Ascending aorta (tissue), 2 donors: ENCODE measurements at regions not wholly inside any gene's neighbourhood (a gene's known extent, or its start where the extent isn't known, plus 50 kb on each side); places are given as distances from the start of the nearest gene placed in this dataset.
A peak's percentile ranks its signal among the peaks of the same experiment; 100 is the strongest.

Experiments used
- DNase-seq, 2 donors: peaks; one replicate each; pipeline ENCODE4 v3.0.0-alpha.2; 2019; ENCODE audit warnings: low spot score in 2 of 2
- H3K27ac ChIP-seq, 2 donors: fragments of 200-600 bp; sonication (generic); one replicate each; pipeline ENCODE4 v1.5.1; 2016 to 2017; ENCODE audit warnings: mild to moderate bottlenecking in 1 of 2
- H3K27me3 ChIP-seq: fragments of 200-600 bp; sonication (generic); one replicate; pipeline ENCODE4 v1.5.1; 2017
- H3K36me3 ChIP-seq, 2 donors: fragments of 200-600 bp; sonication (generic); one replicate each; pipeline ENCODE4 v1.5.1; 2016
- H3K4me1 ChIP-seq, 2 donors: fragments of 200-600 bp; sonication (generic); one replicate each; pipeline ENCODE4 v1.5.1; 2016 to 2017; ENCODE audit warnings: mild to moderate bottlenecking in 1 of 2
- H3K4me3 ChIP-seq, 2 donors: fragments of 200-600 bp; sonication (generic); one replicate each; pipeline ENCODE4 v1.5.1; 2016 to 2017; ENCODE audit warnings: mild to moderate bottlenecking in 1 of 2
- H3K9me3 ChIP-seq, 2 donors: fragments of 200-600 bp; sonication (generic); one replicate each; pipeline ENCODE4 v1.5.1; 2016
- intact Hi-C: fragments of 100-400 bp; cut with DNase I; formaldehyde crosslinking; loops from one replicate; pipeline ENCODE4 v1.15.1; 2023
- TF ChIP-seq, protein P1 (sequence below), 3 experiments: fragments of 200-600 bp in 2 of 3; fragments of 450-650 bp in 1 of 3; sonication (generic) in 2 of 3; IDR thresholded peaks; one replicate each; pipeline ENCODE4 v1.5.1; 2016 to 2019; ENCODE audit warnings: antibody characterized with exemption in 3 of 3, mild to moderate bottlenecking in 1 of 3, moderate library complexity in 1 of 3

GRCh38 chr9:22238809-22239684 lies 207.6 kb upstream of the DMRTA1 start:
- no peak overlapping the region for H3K4me3 ChIP-seq
- intact Hi-C loops: loop anchor here (2.0 kb wide), 1 partner anchor 426 kb away; no protein-coding TSS in a partner anchor
- H3K4me1 ChIP-seq: peaks cover 0 to 3% of the 10 kb centered on the region in 2 donors
- TF ChIP-seq, protein P1, sequence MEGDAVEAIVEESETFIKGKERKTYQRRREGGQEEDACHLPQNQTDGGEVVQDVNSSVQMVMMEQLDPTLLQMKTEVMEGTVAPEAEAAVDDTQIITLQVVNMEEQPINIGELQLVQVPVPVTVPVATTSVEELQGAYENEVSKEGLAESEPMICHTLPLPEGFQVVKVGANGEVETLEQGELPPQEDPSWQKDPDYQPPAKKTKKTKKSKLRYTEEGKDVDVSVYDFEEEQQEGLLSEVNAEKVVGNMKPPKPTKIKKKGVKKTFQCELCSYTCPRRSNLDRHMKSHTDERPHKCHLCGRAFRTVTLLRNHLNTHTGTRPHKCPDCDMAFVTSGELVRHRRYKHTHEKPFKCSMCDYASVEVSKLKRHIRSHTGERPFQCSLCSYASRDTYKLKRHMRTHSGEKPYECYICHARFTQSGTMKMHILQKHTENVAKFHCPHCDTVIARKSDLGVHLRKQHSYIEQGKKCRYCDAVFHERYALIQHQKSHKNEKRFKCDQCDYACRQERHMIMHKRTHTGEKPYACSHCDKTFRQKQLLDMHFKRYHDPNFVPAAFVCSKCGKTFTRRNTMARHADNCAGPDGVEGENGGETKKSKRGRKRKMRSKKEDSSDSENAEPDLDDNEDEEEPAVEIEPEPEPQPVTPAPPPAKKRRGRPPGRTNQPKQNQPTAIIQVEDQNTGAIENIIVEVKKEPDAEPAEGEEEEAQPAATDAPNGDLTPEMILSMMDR (IDR thresholded peaks at IDR 0.05): peak in 1 of 3 experiments; percentile 39
- no peaks in the 10 kb centered on the region for H3K27me3 ChIP-seq
- DNase-seq: no peak
- H3K9me3 ChIP-seq: no peaks in the 10 kb centered on the region
- no peak overlapping the region for H3K27ac ChIP-seq
- no peaks in the 10 kb centered on the region for H3K36me3 ChIP-seq

GRCh38 chr9:22240619-22241018 lies 206.0 kb upstream of the DMRTA1 start:
- no peaks in the 10 kb centered on the region for H3K36me3 ChIP-seq
- peaks cover 0 to 3% of the 10 kb centered on the region in 2 donors for H3K4me1 ChIP-seq
- DNase-seq: no peak
- H3K27me3 ChIP-seq: no peaks in the 10 kb centered on the region
- no peak overlapping the region for H3K27ac ChIP-seq
- intact Hi-C loops: no loop called here
- H3K4me3 ChIP-seq: no peak overlapping the region
- TF ChIP-seq, protein P1 (IDR thresholded peaks at IDR 0.05): no peak
- H3K9me3 ChIP-seq: no peaks in the 10 kb centered on the region

DNA sequence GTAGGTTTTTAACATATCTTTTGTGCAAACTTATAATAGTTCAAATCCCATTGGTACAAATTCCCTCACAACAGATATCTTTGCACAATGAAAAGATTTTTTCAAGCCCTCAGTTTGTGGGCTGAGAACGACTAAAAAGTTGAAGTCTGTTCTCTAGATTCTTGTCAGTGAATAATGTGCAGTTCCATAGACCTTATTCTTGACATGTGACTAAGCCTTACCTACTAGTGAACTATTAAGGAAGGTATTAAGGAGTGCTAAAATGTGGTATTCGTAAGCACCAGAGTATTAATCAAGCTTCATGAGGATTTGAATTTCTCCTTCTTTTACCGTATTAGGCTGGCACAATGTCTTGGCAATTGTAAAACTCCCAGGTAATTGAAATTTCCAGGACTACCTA lies 205.6 kb upstream of the DMRTA1 start:
- intact Hi-C loops: no loop called here
- no peak for DNase-seq
- TF ChIP-seq, protein P1 (IDR thresholded peaks at IDR 0.05): no peak
- H3K4me1 ChIP-seq: peaks cover 0 to 3% of the 10 kb centered on the region in 2 donors
- H3K9me3 ChIP-seq: no peaks in the 10 kb centered on the region
- no peak overlapping the region for H3K4me3 ChIP-seq
- H3K36me3 ChIP-seq: no peaks in the 10 kb centered on the region
- H3K27me3 ChIP-seq: no peaks in the 10 kb centered on the region
- H3K27ac ChIP-seq: no peak overlapping the region

DNA sequence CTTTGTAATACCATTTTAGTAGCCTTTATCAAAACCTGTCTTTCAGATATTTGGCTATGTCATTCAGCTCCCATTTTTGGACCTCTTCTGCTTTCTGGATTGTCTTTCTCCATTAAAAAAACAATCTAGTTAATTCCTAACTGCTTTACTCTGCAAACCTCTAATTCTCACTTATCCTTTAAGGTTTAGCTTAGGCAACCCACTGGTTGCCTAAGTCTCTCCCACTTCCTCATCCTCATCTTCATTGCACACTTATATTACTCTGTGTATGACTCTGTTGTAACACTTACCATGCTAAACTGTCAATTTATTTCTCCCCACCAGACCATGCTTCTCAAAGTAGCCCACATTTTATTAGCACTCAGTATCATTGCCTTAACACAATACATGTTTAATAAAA lies 205.0 kb upstream of the DMRTA1 start:
- no peak for DNase-seq
- TF ChIP-seq, protein P1 (IDR thresholded peaks at IDR 0.05): no peak
- Histone ChIP-seq H3K27ac (no peak overlapping the region), H3K27me3 (no peaks in the 10 kb centered on the region), H3K4me3 (no peak overlapping the region), H3K4me1 (peaks cover 0 to 3% of the 10 kb centered on the region in 2 donors), H3K9me3 (no peaks in the 10 kb centered on the region), H3K36me3 (no peaks in the 10 kb centered on the region)
- intact Hi-C loops: loop anchor here (2.0 kb wide), 1 partner anchor 211 kb away; no protein-coding TSS in a partner anchor

- Histone ChIP-seq H3K4me3 (peak overlapping the region in 1 of 2 donors; percentile 28), H3K36me3 (no peaks in the 10 kb centered on the region), H3K9me3 (no peaks in the 10 kb centered on the region), H3K27me3 (no peaks in the 10 kb centered on the region), H3K27ac (no peak overlapping the region), H3K4me1 (no peaks in the 10 kb centered on the region)
- TF ChIP-seq, protein P1 (IDR thresholded peaks at IDR 0.05): peak in 2 of 3 experiments; percentile 6 to 57
- intact Hi-C loops: no loop called here
- no peak for DNase-seq
Observed at GRCh38 chr9:22244139-22245011, 202.2 kb upstream of the DMRTA1 start.
